ENCODE measurements at regions not wholly inside any gene's neighbourhood (a gene's known extent, or its start where the extent isn't known, plus 50 kb on each side); places are given as distances from the start of the nearest gene placed in this dataset.

- TF ChIP-seq CTCF (IDR thresholded peaks at IDR 0.05; ENCODE audit: poor library complexity) (no peak), EZH2 (IDR thresholded peaks at IDR 0.05; ENCODE audit: borderline replicate concordance) (no peak), EZH2phosphoT487 (IDR thresholded peaks at IDR 0.05; ENCODE audit: low read depth, severe bottlenecking, unreplicated experiment) (no peak)
Observed at GRCh38 chr13:105634059-105634458, 901.4 kb downstream of the EFNB2 start.

All from hepatocyte (in vitro differentiated cells).